ENCODE measurements at regions not wholly inside any gene's neighbourhood (a gene's known extent, or its start where the extent isn't known, plus 50 kb on each side); places are given as distances from the start of the nearest gene placed in this dataset.
"Not testable (repeated sequence)": the region's sequence is repeated elsewhere in the genome, so short reads cannot be mapped to it uniquely, and the experiment has no call there.

DNA sequence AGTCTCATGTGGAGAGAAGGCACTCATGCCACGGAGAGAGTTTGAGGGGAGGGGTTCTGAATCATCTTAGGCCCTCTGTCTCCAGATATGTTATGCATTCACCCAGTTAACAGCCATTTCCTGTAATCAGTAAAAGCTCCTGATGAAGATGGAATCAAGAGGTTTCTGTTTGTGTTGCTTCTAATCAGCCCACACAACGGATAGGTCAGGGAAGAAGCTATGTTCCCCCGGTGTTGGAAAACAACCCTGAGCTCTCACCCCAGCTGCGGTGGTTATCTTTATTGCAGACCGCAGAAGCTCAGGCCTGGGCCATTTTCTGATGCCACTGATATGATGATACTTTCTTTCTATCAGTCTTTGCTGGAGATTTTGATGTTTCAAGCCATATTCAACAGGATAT lies 338.5 kb upstream of the ONECUT1 start:
- no peak for DNase-seq (ENCODE audit: low spot score)

DNA sequence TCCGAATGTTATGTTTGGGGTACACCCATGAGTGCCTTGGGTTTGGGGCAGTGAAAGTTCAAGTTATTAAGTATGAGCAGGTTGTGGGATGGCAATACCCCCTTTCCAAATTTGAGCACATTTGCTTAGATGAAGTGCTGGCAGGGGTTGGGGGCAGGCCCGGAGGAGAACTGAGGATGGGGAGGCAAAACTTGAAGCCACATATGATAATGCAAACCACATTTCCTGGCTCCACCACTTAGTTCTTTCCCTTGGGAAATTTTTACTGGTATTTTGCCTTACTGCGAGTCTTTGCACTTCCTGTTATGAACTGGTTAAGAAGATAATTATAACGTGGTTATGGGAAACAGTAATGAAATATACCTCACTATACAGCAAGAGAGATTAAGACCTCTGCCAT lies 336.0 kb upstream of the ONECUT1 start:
- no peak for DNase-seq (ENCODE audit: low spot score)

DNA sequence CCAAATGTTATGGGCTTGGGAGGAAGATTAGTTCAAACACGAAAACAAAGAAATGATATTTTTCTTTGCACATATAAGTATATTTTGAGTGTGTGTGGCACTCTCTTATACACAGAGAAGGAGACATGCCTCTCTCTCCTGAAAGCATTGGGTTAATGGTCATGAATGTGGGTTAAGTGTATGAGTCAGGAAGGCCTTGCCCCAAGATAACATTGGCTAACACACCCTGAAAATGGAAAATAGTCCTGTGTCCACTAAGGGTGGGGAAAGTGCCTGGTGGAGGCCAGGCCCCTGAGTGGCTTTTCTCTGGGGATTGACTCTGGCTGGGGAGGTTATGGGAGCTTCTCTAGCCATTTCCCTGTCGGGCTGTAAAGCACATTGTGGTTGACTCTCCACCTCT lies 332.7 kb upstream of the ONECUT1 start:
- DNase-seq (ENCODE audit: low spot score): no peak

DNA sequence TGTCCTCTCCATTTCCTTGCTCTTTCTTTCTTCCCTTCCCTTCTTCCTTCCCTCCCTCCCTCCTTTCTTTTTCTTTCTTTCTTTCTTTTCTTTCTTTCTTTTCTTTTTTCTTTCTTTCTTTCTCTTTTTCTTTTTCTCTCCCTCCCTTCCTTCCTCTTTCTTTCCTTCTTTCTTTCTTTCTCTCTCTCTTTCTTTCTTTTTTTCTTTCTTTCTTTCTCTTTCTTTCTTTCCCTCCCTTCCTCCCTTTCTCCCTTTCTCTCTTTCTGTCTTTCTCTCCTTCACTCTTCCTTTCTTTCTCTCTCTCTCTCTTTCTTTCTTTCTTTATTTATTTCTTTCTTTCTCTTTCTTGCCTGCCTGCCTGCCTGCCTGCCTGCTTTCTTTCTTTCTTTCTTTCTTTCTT lies 326.8 kb upstream of the ONECUT1 start:
- not testable (repeated sequence) for DNase-seq (ENCODE audit: low spot score)

DNA sequence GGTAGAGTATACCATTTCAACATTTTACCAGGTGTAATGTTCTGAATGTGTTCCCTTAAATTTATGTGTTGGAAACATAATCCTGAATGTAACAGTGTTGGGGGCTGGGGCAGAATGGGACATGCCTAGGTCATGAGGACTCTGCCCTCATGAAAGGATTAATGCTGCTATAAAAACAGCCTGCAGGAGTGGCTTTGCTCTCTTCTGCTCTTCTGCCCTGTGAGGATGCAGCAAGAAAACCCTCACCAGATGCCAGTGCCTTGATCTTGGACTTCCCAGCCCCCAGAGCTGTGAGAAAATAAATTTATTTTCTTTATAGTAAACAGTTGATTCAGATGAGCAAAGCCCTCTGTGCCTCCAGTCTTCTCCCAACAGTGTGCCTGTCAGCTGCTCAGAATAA lies 326.0 kb upstream of the ONECUT1 start:
- DNase-seq (ENCODE audit: low spot score): no peak

DNA sequence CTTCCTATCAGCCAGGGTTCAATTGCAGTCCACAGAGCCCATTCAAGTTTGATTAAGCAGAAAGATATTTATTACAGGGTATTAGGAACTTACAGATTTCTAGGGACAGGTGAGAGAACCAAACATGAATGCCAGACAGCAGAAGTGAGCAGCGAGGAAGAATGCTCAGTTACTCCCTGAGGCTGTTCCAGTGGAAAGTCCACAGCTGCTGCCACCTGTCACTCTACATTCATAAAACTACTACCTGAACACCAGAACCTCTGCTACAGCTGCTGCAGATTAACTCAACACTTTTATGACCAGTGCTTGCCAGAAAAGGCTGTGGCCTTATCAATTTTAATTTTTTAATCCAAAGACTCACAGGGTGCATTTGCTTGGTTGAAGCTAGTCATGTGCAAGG lies 325.4 kb upstream of the ONECUT1 start:
- DNase-seq (ENCODE audit: low spot score): no peak

DNA sequence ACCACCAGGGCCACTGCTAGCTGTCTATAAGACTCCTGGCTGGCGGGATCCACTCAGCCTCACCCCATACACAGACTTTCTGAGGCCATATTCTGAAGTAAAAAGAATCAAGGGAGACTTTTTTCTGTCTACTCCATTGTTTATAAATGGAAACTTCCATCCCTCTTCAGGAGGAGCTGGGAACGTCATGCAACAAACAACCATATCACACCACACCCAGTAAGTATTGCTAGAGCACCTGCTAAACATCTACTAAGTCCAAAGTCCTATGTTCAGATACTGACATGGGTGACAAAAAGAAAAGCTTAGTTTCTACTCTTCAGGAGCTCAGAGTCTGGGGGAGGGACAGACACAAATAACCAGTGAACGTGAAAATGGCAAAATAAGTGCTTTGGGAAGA lies 324.8 kb upstream of the ONECUT1 start:
- DNase-seq (ENCODE audit: low spot score): no peak

DNA sequence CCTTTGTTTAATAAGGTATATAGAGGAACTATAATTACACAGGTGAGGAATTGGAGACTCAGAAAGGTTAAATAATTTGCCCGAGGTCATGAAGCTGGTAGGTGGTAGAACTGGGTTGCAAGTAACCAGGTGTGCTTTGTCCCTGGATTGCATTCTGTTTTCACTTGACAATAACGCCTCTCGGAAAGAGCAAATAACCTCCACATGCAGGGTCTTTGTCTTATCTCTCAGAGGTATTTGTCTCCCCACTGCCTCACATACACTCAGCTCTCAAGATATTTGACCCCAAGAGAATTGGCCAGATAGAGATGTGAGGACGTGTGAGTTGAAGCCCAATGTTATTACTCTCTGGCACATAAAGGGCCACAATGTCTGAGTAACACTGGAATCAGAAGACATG lies 320.9 kb upstream of the ONECUT1 start:
- DNase-seq (ENCODE audit: low spot score): no peak

DNA sequence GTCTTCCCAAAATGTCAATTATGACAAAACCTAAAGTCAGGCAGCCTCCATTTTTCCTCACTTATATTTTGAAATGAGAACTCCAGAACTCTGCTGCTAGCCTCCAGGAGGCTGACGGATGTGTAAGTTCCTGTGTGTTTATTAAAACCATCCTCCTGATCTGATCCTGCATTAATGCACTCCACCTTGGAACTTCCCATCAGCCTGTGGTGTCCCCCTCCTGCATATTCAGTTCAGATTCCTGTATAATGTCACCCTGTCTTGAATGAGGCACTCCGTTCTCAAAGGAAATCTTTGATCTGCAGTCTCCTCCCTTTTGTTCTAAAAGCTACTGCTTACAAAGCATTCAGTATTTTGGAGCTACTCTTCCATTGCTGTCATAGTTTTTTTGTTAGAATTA lies 318.2 kb upstream of the ONECUT1 start:
- no peak for DNase-seq (ENCODE audit: low spot score)

DNA sequence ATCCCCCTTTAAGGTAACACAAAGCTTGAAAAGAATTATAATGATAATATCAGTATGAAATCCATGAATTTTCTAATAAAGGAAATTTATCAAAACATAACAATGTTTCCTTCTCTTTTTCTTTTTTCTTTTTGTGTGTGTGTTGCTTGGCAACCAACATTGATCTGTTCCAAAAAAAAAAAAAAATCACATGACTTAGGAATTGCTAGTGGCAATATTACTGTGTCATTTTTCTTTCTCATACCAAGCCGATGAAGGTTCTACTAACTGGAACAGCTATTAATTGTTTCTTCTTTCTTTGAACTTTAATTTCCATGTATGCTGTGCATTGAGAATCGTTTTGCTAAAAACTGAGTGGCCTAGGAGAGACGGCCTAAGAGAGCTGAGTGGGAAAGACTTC lies 317.7 kb upstream of the ONECUT1 start:
- no peak for DNase-seq (ENCODE audit: low spot score)

DNA sequence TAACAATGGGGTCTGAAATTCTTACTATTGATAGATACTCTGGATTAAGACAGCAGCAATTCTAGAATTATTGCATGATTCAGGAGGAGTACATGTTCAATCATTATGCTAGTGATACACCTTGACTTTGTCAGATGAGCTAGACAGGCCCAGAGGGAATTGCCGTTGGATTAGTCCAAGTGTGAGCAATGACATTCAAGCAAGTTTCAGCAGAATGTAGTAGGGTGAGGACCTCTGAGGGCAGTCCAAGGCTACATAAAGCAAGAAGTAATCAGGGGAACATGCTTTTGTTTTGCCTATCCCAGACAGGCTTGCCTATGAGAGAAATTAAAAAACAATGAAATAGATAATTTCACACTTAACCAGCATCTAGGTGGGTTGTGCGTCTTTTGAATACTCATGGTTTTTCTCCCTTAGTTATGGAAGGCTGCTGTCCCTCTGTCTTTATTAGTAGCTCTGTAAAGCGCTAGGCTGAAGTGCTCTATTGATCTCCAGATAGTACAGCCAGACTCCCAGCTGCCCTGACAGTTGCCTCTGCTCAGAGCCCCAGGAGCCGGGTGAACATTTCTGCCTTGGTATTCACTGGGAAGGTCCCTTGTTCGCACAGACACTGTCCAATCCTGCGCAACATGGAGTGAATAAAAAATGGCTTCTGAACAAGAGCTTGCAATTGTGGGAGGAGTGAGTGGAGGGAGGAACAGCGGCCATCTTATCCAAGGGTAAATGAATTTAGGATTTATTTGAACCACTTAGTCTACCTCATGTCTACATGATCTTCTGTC lies 316.6 kb upstream of the ONECUT1 start:
- DNase-seq (ENCODE audit: low spot score): no peak

DNA sequence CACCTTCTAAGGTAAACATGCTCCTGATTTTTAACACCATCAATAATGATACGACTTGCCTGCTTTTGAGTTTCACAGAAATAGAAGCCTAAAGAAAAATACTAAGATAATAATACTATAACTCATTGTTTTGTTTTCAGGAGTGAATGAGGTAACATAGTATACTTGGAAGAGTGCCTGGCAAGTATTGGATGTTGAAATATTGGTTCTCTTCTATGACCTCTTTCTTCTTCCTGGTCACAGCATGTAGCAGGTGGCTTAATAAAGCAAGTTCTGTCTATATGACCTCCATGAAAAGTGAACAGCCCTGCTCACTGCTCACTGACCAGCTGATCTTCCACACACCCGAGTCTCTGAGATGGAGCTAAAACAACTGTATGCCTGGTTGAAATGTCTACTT lies 312.3 kb upstream of the ONECUT1 start:
- no peak for DNase-seq (ENCODE audit: low spot score)

DNA sequence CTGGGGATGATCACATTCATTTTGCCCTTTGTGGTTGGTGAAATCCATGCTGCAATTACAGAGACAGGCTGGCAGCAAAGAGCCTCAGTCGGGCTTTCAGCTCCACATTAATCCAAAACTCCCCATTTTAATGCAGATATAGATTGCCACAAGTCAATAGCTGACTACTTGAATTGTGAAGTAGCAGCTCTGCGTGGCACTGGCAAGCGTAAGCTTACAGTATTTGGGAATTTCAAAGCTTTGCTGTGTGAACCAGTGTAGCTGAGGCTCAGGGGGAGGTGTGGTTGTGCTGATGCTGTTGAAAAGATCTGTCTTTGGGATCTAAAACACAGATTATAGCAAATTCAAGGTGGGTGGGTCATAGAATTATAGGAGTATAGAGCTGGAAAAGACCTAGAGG lies 290.3 kb upstream of the ONECUT1 start:
- no peak for DNase-seq (ENCODE audit: low spot score)

DNA sequence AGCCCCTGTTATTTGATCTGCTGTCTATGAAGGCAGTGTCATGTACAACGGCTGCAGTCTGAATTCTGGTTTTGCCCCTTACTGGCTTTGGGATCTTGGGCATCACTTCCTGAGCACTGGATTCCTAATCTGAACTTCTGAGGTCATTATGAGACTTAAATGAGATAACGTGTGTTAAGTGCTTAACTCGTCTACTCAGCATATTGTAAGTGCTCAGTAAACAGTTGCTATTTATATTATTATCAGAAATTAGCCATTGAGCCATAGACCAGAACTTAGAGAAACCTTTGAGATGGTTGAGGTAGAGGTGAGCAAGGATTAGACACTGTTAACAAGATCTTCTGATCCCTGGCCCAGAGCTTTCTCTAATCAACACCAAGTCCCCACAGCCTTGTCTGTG lies 284.1 kb upstream of the ONECUT1 start:
- DNase-seq (ENCODE audit: low spot score): no peak

DNA sequence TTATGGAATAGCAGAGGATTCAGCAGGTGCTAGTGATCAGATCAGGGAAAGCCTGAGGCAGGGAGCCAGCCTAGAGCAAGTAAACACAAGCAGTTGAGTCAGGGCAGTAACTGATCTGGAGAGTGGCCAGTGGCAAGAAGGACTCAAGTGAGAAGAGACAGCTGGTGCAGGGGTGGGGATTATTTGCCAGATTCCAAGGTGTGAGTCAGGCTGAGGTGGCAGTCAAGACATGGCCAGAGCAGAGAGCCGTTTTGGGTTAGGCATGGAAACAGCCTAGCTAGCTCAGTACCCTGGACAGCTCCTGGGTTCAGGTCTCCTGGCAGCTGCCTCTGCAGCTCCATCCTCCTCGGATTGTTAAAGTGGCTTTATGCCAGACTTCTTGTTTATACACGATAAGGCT lies 281.9 kb upstream of the ONECUT1 start:
- no peak for DNase-seq (ENCODE audit: low spot score)

DNA sequence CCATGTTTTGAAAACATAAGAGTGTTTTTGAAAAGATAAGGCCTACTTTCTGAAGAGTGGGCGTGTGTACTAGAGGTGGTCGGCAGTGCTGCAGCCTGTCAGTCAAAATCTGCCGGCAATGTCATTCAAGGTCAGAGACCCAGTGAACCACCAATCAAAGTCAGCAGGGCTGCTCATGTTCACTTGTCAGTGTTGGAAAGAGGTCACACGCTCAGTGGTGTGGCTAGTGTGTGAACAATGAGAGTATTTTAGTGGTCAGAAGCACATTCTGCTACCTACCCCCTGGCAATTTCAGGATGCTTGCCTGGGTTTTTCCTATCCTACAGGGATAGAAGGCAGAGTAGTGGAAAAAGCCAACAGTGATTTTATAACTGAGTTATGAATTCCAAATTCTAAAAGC lies 278.5 kb upstream of the ONECUT1 start:
- DNase-seq (ENCODE audit: low spot score): no peak

DNA sequence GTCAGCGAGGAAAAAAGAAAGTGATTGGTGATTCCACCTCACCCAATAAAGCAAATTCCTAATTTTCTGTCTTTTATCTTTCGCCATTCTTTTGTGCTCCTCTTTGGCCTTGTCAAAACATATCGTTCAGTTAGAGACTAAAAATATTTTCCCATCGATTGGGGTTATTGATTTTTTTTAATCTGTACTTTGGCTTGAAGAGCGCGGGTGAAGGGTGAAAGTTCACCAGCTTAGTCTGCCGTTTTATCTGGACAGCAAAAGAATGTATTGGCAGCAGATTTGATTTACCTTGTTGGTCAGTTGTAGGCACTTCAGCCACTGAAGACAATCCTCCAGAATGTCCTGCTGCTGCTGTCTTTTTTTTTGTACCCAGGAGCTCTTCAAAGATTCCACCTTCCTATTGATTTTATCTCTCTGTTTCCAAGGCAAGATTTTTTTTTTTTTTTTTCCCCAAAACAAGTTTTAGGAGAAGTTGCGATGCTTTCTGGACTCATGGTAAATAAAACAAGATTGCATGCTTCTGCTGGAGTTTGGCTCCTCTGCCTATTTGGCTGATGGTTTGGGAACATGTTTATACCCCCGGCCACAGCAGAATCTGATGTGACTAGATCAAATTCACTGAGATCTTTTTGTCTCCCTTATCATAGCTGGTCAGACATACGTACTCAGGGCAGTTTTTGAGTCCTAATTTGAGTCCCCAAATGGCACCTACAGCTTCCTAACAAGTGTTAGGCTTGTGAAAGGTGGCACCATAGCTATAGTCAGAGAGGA lies 269.3 kb upstream of the ONECUT1 start:
- DNase-seq (ENCODE audit: low spot score): no peak

DNA sequence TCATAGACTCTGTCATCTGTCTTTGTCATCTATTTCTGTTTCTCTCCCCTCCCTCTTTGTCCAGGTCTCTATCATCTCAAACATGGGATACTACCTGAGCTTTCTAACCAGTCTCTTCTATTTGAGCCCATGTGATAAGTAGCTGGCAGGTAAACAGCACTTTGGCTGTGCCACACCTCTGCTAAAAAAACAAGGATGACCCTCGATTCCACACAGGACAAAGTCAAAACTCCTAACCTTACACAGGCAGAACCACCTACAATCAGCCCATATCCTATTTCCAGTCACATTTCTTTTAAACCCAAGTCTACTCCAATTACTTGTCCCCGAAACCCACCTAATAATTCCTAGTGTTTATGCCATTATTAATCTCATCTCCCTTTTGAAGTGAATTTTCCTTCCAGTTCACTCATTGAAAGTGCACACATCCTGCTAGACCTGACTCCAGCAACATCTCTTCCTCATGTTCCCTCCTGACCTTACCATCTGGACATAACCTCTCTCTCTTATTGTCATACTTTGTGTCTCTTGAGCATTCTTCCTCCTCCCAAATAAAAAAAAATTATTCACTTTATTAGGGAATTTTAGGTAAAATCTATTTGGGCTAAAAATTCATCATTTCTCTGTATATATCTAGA lies 256.1 kb upstream of the ONECUT1 start:
- no peak for DNase-seq (ENCODE audit: low spot score)

DNA sequence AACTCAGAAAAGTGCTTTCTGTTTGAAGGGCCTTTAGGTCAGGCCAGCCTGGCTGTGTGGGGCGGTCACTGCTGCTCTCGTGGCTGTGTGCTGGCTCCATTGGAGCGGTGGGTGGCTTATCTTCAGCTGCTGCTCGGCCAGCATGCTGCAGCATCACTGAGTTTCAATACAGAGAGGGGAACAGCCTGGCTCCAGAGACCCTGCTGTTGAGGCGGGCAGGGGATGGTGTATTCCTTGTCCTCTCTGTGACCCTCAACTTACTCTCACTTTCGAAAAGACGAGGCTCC lies 248.5 kb upstream of the ONECUT1 start:
- no peak for DNase-seq (ENCODE audit: low spot score)

DNA sequence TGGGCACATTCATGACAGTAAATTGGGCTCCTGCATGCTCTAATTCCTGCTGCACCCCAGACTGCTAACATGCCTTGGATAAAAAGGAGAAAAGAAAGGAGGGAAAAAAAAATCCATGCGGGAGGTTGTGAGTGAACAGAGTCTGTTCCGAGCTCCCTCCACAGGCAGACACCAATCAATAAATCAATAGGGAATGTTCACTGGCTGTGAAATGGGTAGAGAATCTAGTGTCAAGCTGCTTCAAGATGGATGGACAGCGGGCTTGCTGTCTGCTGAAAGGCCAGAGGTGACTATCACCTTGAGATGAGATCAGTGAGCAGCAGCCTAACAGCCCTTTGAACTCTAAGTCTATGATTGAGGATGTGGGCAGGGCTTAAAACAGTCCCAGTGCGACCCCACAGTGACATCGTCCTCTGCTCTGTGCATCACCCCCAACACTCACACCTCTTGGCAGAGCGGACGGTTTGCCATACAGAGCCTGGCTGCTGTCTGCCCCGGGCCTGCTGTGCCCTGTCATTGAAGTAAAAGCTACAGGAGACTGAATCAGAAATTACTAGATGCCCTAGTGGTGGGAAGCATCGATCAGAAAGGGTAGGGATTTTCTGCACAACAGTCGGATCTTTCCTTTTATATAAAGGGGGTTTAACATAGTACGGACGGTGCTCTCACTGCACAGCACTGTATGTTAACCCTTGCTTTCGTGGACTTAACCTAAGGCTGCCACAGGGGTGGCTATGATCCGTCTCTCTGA lies 247.9 kb upstream of the ONECUT1 start:
- no peak for DNase-seq (ENCODE audit: low spot score)

DNA sequence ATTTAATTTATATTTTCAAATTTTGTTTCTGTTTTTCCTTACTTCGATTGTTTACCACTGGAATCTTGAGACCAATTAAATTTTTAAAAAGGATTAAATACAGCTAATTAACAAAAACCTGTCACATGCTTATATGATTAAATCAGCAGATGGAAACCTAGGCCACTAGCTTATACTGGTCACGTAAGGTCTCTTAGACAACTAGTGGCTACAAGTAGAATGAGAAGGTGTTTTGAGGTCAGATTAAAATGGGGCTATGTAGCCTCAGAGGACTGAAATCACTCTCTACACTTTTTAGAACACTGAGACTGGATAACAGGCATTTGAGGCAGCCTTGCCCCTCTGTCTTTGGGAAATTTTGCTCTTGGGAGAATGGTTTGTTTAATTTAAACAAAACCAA lies 246.5 kb upstream of the ONECUT1 start:
- no peak for DNase-seq (ENCODE audit: low spot score)

DNA sequence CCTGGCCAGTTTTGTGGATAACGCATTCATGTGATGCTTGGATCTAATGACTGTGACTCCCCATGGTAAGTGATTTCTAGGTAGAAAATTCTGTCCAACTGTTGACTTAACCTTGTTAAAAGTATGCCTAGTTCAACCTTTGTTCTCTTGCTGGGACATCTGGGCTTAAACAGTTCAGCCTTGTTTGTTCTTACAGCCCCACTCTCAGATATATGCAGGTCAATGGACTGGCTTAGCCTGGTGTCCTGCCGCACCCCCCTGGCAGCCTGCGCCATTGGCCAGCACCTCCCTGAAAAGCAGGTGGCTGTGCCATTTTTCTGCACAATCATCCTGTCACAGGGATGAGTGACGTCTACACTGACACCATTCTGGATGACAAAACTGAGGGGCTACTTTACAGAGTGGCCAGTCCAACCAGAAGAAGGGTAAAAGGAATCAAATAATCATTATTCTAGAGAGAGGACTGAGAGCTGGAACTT lies 244.7 kb upstream of the ONECUT1 start:
- DNase-seq (ENCODE audit: low spot score): no peak

DNA sequence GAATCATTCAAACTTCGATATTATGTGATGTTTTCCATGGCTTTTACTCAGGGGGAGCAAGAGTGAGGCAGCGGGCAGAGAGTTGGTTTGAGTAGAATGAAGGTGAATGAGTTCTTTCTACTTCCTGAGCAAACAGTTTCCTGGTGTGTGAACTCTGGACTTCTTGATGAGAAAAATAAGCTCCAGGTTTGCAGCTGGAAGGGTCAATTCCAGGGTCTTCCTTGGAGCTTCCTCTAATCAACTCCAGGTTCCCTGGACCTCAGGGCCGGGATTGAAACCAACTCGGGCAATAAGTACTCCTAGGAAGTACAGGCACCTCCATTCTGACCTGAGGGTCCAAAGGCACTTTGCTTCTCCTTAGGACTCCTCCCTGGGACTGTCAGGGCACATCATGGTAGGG lies 243.6 kb upstream of the ONECUT1 start:
- no peak for DNase-seq (ENCODE audit: low spot score)

All from germinal center (tissue), 1 donor.